ENCODE measurements at regions not wholly inside any gene's neighbourhood (a gene's known extent, or its start where the extent isn't known, plus 50 kb on each side); places are given as distances from the start of the nearest gene placed in this dataset.

GRCh38 chr18:72208920-72209676 lies 335.0 kb downstream of the CBLN2 start:
- TF ChIP-seq REST (IDR thresholded peaks at IDR 0.05; ENCODE audit: insufficient read depth in 1 of 2, low read depth in 2 of 2, low read length in 2 of 2) (no peak), TAF1 (IDR thresholded peaks at IDR 0.05; ENCODE audit: borderline replicate concordance, insufficient read depth, low read length) (no peak)

Measured in PFSK-1 (cell line).